Activated naive CD4-positive, alpha-beta T cell treated with anti-CD3 and anti-CD28 coated beads for 36 hours (primary cell): ENCODE measurements at regions not wholly inside any gene's neighbourhood (a gene's known extent, or its start where the extent isn't known, plus 50 kb on each side); places are given as distances from the start of the nearest gene placed in this dataset.
"Not testable (repeated sequence)": the region's sequence is repeated elsewhere in the genome, so short reads cannot be mapped to it uniquely, and the experiment has no call there.

ENCODE experiments used
- CTCF ChIA-PET: fragments of 350-600 bp; sonication (Branson Sonifier 250); formaldehyde crosslinking; loops from one replicate; lab custom pipeline; 2021; ENCODE audit warnings: antibody characterized with exemption; lab: Charles Lee
- DNase-seq: peaks from one replicate; pipeline ENCODE4 v3.0.0-alpha.2; 2020
- H3K27ac Mint-ChIP-seq: one replicate; pipeline ENCODE4 v1.8.0; 2021; ENCODE audit warnings: mild to moderate bottlenecking, mixed read lengths
- H3K27me3 Mint-ChIP-seq: one replicate; pipeline ENCODE4 v1.8.0; 2021; ENCODE audit warnings: low read depth, mixed read lengths
- H3K36me3 Mint-ChIP-seq: one replicate; pipeline ENCODE4 v1.8.0; 2021; ENCODE audit warnings: low read depth, mixed read lengths
- H3K4me1 Mint-ChIP-seq: one replicate; pipeline ENCODE4 v1.8.0; 2021; ENCODE audit warnings: low read depth, mixed read lengths
- H3K4me3 Mint-ChIP-seq: one replicate; pipeline ENCODE4 v1.8.0; 2021; ENCODE audit warnings: mild to moderate bottlenecking, moderate library complexity, mixed read lengths
- H3K9me3 Mint-ChIP-seq: one replicate; pipeline ENCODE4 v1.8.0; 2021; ENCODE audit warnings: mixed read lengths
- intact Hi-C: fragments of 100-400 bp; cut with micrococcal nuclease; formaldehyde crosslinking; loops from one replicate; pipeline ENCODE4 v1.15.1; 2023

GRCh38 chrX:1074172-1074571 lies 138.3 kb downstream of the CRLF2 start:
- CTCF ChIA-PET = no interaction called here
- no peaks in the 10 kb centered on the region for H3K36me3 Mint-ChIP-seq
- H3K4me1 Mint-ChIP-seq = peaks cover 5% of the 10 kb centered on the region
- H3K27ac Mint-ChIP-seq = no peak overlapping the region
- H3K4me3 Mint-ChIP-seq = no peak overlapping the region
- peaks cover 11% of the 10 kb centered on the region for H3K9me3 Mint-ChIP-seq
- peaks cover 13% of the 10 kb centered on the region for H3K27me3 Mint-ChIP-seq
- intact Hi-C loops = no loop called here
- no peak for DNase-seq

- H3K4me3 Mint-ChIP-seq = no peak overlapping the region
- CTCF ChIA-PET = no interaction called here
- no peak overlapping the region for H3K27ac Mint-ChIP-seq
- intact Hi-C loops = no loop called here
- H3K4me1 Mint-ChIP-seq = peaks cover 5% of the 10 kb centered on the region
- peaks cover 11% of the 10 kb centered on the region for H3K9me3 Mint-ChIP-seq
- no peak for DNase-seq
- H3K36me3 Mint-ChIP-seq = no peaks in the 10 kb centered on the region
- peaks cover 13% of the 10 kb centered on the region for H3K27me3 Mint-ChIP-seq
Measured at GRCh38 chrX:1072637-1073377, 139.6 kb downstream of the CRLF2 start.

- Mint-ChIP-seq H3K36me3 (no peaks in the 10 kb centered on the region), H3K4me3 (no peak overlapping the region), H3K4me1 (no peaks in the 10 kb centered on the region), H3K27ac (no peak overlapping the region), H3K27me3 (peaks cover 5% of the 10 kb centered on the region), H3K9me3 (peaks cover 11% of the 10 kb centered on the region)
- intact Hi-C loops = no loop called here
- no peak for DNase-seq
- CTCF ChIA-PET = no interaction called here
Measured at GRCh38 chrX:1071351-1071750, 141.1 kb downstream of the CRLF2 start.

- CTCF ChIA-PET = no interaction called here
- Mint-ChIP-seq H3K36me3 (peaks cover 1% of the 10 kb centered on the region), H3K4me1 (no peaks in the 10 kb centered on the region), H3K4me3 (no peak overlapping the region), H3K9me3 (peaks cover 8% of the 10 kb centered on the region), H3K27ac (no peak overlapping the region), H3K27me3 (no peaks in the 10 kb centered on the region)
- DNase-seq = no peak
- intact Hi-C loops = no loop called here
Measured at GRCh38 chrX:1062351-1062750, 150.1 kb downstream of the CRLF2 start.

GRCh38 chrX:1060562-1060960 lies 151.9 kb downstream of the CRLF2 start:
- no peak overlapping the region for H3K27ac Mint-ChIP-seq
- intact Hi-C loops = no loop called here
- peaks cover 1% of the 10 kb centered on the region for H3K36me3 Mint-ChIP-seq
- no peaks in the 10 kb centered on the region for H3K27me3 Mint-ChIP-seq
- CTCF ChIA-PET = no interaction called here
- H3K4me3 Mint-ChIP-seq = no peak overlapping the region
- H3K9me3 Mint-ChIP-seq = peaks cover 8% of the 10 kb centered on the region
- no peaks in the 10 kb centered on the region for H3K4me1 Mint-ChIP-seq
- DNase-seq = no peak

- no peak for DNase-seq
- H3K27ac Mint-ChIP-seq = no peak overlapping the region
- H3K36me3 Mint-ChIP-seq = peaks cover 1% of the 10 kb centered on the region
- peaks cover 8% of the 10 kb centered on the region for H3K9me3 Mint-ChIP-seq
- CTCF ChIA-PET = no interaction called here
- no peak overlapping the region for H3K4me3 Mint-ChIP-seq
- no peaks in the 10 kb centered on the region for H3K27me3 Mint-ChIP-seq
- no peaks in the 10 kb centered on the region for H3K4me1 Mint-ChIP-seq
- intact Hi-C loops = no loop called here
Measured at GRCh38 chrX:1059576-1060561, 152.6 kb downstream of the CRLF2 start.

- DNase-seq, H3K36me3 Mint-ChIP-seq, CTCF ChIA-PET, H3K4me3 Mint-ChIP-seq, intact Hi-C loops, H3K27ac Mint-ChIP-seq, H3K4me1 Mint-ChIP-seq, H3K27me3 Mint-ChIP-seq: not testable (repeated sequence)
- H3K9me3 Mint-ChIP-seq = peaks cover 24% of the 10 kb centered on the region
Measured at GRCh38 chrX:1053600-1053999, 158.8 kb downstream of the CRLF2 start.

- H3K4me3 Mint-ChIP-seq = no peak overlapping the region
- H3K4me1 Mint-ChIP-seq = no peaks in the 10 kb centered on the region
- intact Hi-C loops = no loop called here
- H3K27ac Mint-ChIP-seq = no peak overlapping the region
- H3K36me3 Mint-ChIP-seq = no peaks in the 10 kb centered on the region
- no peaks in the 10 kb centered on the region for H3K27me3 Mint-ChIP-seq
- CTCF ChIA-PET = no interaction called here
- H3K9me3 Mint-ChIP-seq = peaks cover 24% of the 10 kb centered on the region
- no peak for DNase-seq
Measured at GRCh38 chrX:1053072-1053471, 159.4 kb downstream of the CRLF2 start.

- no peak for DNase-seq
- Mint-ChIP-seq H3K4me3 (no peak overlapping the region), H3K36me3 (no peaks in the 10 kb centered on the region), H3K27me3 (no peaks in the 10 kb centered on the region), H3K4me1 (no peaks in the 10 kb centered on the region), H3K9me3 (peaks cover 25% of the 10 kb centered on the region), H3K27ac (no peak overlapping the region)
- CTCF ChIA-PET = no interaction called here
- intact Hi-C loops = no loop called here
Measured at GRCh38 chrX:1052021-1052420, 160.4 kb downstream of the CRLF2 start.

- CTCF ChIA-PET = no interaction called here
- H3K36me3 Mint-ChIP-seq = no peaks in the 10 kb centered on the region
- no peak for DNase-seq
- H3K27ac Mint-ChIP-seq = no peak overlapping the region
- no peaks in the 10 kb centered on the region for H3K27me3 Mint-ChIP-seq
- no peaks in the 10 kb centered on the region for H3K4me1 Mint-ChIP-seq
- H3K4me3 Mint-ChIP-seq = no peak overlapping the region
- H3K9me3 Mint-ChIP-seq = peaks cover 25% of the 10 kb centered on the region
- intact Hi-C loops = no loop called here
Measured at GRCh38 chrX:1051421-1051820, 161.0 kb downstream of the CRLF2 start.

GRCh38 chrX:1045680-1046314 lies 166.7 kb downstream of the CRLF2 start:
- CTCF ChIA-PET = no interaction called here
- Mint-ChIP-seq H3K9me3 (peaks cover 17% of the 10 kb centered on the region), H3K27me3 (no peaks in the 10 kb centered on the region), H3K4me1 (no peaks in the 10 kb centered on the region), H3K36me3 (no peaks in the 10 kb centered on the region), H3K4me3 (no peak overlapping the region), H3K27ac (no peak overlapping the region)
- intact Hi-C loops = no loop called here
- DNase-seq = no peak

GRCh38 chrX:1041091-1041490 lies 171.4 kb downstream of the CRLF2 start:
- CTCF ChIA-PET = no interaction called here
- H3K4me3 Mint-ChIP-seq = no peak overlapping the region
- H3K4me1 Mint-ChIP-seq = no peaks in the 10 kb centered on the region
- intact Hi-C loops = no loop called here
- no peaks in the 10 kb centered on the region for H3K27me3 Mint-ChIP-seq
- H3K27ac Mint-ChIP-seq = no peak overlapping the region
- DNase-seq = no peak
- no peaks in the 10 kb centered on the region for H3K36me3 Mint-ChIP-seq
- peaks cover 16% of the 10 kb centered on the region for H3K9me3 Mint-ChIP-seq
